ENCODE measurements at regions not wholly inside any gene's neighbourhood (a gene's known extent, or its start where the extent isn't known, plus 50 kb on each side); places are given as distances from the start of the nearest gene placed in this dataset.

DNA sequence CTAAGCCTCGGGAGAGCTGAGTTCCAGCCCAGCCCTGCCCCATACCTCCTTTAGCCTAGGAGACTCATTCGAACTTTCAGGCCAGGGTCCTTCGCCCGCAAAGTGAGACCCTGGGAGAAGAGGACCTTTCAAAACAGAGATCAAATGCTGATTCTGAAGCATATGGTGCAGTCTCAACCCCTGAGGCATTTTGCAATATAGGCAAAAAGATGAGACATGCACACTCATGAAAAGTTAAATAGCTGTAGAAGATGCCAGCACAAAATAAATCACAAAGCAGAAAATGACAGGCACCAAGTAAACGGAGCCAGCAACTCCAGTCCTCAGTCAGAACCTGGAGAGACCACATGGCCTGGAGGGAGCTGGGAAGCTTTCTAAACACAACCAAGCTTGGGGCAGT is 542.7 kb upstream of the RAB6C start:
- DNase-seq = no peak

DNA sequence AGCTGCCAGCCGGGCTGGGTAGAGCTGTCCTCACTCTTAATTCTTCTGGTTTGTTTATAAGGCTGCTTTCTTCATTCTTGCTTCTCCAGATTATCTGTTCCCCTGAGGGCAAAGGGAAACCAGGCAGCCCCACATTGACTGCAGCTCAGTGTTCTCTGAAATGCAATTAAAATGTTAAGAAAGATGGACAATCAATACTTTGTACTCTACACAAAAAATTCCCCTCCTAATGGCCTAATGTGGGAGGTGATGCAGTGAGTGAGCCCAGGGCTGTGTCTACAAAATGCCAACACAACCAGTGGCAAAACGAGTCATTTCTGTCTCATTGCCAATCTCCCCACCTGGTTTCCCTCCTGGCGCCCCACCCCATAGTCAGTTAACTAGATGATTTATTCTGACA is 541.7 kb upstream of the RAB6C start:
- DNase-seq = no peak

DNA sequence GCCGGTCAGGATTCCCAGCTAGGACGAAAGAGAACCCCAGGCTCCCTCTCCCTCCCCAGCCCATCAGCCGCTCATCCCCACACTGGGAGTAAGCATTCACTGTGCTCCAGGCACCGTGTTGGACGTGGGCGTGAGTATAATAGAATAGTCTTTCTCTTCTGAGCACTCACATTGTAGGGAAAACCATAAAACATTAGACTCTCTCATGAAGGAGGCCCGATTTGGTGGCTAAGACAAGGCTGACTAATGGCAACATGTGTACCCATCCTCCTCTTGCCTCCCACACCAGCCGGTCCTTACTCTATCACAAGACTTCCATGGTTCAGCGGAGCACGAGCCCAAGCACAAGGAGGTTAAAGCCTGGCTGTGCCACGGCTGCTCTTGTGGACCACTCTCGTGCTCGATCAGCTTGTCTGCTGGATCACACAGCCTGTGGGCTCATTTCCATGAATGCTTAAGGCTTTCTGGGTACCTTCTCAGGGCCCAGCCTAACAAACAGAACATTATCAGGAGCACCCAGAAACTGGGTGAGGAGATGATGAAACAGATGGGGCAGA is 540.9 kb upstream of the RAB6C start:
- DNase-seq = no peak

DNA sequence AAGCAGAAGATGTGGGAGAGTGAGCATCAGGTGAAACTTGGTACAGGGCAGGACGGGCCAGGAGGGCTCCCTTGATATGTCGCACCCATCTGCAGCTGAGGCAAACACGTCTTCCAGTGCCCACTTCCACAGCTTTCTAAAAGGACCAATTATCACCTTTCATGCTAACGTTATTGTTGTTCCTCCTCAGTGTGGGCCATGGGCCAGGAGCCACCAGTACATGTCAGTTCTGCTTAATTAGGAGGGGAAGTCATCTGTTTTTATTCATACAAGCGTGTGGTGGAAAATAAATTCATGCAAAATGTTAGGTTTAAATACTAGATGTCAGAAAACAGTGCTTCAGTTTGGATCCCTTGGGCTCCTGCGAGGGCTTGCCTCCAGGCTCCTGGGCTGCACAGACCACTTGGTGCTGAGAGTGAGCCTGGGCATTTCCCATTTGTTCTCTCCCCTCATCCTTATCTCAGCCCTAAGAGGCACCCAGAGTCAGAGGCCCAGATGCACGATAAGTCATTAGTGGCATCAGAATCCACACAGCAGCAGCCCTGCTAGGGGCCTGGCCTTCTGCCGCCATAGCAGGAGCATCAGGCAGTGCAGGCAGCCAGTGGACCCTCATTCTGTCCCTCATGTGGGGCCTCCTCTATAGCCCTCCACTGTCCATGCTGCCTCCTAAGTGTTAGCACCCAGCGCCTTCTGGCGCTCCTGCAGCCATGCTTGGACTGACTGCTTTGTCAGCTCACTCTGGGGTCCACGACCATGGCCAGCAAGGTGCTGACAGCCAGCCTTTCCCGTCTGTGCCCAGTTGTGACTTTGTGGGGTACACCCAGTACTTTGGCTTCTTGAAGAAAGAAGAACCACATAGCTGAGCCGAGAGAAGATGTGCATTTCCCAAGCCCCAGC is 539.8 kb upstream of the RAB6C start:
- no peak for DNase-seq

DNA sequence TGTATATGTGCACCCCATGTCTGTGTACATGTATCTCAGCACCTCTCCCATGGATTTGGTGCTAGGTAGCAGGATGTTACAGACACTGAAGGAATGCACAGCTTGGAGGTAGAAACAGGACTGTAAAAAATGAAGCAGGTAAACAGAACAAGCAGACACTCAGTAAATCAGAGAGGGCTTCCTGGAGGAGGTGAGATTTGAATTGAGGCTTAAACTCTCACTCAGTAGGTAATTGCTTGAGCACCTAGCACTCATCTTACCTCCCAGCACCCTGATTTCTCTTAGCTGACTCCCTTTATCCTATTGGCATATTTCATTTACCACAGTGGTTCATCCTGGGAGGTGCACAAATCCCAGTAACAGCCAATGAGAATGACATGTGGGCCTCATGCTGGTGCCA is 537.9 kb upstream of the RAB6C start:
- no peak for DNase-seq

DNA sequence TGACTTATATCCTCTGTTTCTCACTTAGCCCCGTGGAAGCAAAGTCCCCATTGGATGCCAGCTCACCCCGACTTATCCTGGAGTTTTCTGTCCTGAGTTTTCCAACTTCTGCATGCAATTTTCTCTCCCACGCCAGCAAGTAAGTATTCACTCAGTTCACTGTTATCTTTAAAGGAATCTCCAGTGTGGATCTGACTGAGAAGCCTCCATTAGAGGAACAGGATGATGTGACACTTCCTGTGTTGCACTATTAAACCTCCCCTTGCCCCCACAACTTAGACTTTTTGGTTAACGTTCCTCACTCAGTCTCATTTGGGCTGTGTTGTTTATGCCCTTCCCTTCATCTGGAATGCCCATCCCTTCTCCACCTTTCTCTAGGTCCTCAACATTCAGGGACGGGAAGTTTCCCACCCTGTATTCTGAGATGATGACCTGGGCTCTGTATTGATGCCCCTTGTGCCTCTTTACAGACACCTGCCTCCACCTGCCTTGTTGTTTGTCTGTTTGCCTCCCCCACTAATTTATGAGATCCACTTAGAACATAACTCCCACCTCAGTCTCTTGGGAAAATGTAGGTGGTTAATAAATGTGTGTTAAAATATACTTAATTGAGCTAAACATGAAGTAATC is 536.1 kb upstream of the RAB6C start:
- DNase-seq = no peak

DNA sequence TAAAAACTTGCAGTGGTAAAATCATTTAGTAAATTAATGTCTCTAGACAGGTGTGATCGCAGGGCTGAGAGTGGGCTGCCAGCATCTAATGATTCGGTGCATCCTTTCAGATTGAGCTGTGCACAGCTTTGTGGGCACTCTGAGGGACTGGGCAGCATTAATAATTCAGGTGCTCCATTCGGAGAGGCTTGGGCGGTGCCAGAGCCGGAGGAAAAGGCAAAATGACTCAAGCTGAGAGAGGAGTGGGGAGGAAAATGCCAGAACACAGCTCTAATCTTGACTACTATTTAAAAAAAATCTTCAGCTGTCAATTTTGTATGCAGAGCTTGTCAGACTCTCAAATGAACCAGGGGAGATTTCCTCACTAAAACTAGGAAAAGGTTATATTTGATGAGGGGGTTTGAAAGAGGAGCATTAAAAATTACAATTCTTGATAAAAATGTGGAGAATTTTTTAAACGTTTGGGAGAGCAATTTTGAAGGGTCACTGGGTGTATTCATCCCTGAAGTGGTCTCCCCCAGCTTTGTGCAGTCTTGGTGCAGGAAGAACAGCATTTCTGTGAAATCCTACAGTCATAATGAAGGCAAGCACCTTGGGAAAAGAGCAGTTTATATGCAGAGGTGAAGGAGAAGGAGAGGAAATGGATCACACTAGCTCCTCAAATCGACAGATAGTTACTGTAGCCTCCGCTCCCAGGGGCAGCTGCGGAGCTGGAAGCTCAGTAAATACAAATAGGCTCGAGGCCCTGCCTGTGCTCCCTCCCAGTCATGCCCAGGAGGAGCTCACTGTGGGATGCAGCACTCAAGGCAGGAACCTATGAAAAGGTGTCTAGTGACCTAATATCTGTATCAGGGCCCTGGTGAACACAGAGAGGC is 535.4 kb upstream of the RAB6C start:
- no peak for DNase-seq

DNA sequence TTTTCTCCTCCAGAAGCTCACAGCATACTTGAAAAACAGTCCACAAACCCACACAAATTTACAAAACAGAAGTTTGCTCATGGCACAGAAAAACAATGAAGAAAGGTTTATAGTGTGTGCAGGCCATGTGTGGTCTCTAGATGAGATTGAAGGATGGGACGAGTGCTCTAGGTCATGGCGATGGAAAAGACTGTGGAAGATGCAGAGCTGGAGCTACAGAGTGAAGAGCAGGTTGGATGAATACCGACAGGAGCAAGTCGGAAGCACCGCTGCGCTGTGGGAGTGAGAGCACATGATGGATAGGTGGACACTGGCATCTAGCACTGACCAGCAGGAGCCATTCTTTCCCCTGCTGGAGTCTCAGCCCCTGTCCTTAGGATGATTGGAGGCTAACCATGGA is 534.7 kb upstream of the RAB6C start:
- no peak for DNase-seq

DNA sequence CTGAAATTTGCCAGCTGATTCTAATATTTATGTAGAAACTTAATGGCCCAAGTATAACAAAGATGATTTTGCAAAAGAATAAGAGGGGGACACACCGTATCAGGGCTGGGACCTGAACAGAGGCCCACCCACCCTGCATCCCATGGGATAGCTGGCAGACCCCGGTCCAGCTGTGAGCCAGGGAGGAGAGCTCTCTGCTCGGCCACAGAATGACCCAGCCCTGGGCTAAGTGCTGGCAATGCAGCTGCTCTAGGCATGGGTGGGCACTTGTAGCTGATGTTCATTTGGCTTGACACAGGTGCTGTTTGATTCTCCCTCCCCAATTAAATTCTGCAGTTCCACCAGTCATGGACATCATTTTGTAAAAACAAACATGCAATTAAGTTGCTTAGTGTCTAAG is 522.8 kb upstream of the RAB6C start:
- DNase-seq = no peak

DNA sequence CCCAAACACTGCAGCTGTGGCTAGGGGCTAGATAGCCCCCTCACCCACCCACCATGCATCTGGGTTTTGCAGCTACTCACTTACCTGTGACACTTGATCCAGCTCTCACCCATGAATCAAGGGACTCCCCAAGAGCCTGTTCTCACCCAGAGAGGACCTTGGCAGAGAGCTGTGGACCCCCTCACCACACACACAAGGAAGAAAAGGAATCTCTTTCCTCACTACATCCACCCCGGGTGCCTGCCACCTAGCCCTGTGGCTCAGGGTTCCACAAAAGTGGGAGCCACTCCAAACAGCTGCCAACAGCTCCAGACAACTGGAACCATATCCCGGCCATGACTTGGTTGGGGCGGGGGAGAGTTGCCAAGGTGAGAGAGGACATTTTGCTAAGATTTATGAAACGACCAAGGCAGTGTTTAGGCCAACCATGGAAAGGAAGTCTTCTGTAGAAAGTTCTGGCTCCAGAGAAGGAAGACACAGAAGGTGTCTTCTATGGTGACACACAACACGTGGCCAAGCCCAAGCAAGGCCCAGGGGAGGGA is 522.1 kb upstream of the RAB6C start:
- no peak for DNase-seq

DNA sequence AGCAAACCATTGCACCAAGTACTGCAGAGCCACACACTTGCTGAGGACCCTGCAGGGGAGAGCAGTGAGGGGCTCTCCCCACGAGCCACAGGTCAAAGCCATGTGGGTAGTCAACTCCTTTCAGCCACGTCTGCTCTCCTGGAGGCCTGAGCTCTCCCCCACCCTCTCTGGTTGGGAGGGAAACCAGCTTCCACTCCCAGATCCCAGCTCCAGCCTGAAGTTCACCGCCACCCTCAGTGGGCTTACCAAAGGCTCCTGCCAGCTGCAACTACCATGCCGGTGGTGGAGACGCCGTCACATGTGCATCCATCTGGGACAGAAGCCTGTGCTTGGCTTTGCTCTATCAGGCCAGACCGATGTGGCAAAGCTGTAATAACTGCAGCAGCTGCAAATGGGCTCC is 521.5 kb upstream of the RAB6C start:
- no peak for DNase-seq

DNA sequence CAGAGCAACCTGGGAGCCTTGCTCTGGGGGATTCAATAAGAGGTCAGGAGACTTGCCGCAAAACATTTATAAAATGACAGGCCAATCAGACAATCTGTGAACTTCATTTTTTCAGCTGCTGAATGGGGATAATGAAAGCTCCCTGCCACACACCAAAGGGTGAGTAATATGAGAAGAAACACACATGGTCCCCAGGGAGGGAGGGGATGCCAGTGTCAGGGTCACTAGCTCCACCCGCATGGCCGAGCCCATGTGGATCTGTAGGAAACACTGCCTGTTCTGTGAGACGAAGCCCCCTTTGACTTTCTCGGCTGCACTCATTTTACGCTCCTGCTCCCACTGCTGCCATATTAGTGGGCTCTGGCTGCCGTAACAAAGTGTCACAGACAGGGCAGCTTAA is 521.0 kb upstream of the RAB6C start:
- no peak for DNase-seq

DNA sequence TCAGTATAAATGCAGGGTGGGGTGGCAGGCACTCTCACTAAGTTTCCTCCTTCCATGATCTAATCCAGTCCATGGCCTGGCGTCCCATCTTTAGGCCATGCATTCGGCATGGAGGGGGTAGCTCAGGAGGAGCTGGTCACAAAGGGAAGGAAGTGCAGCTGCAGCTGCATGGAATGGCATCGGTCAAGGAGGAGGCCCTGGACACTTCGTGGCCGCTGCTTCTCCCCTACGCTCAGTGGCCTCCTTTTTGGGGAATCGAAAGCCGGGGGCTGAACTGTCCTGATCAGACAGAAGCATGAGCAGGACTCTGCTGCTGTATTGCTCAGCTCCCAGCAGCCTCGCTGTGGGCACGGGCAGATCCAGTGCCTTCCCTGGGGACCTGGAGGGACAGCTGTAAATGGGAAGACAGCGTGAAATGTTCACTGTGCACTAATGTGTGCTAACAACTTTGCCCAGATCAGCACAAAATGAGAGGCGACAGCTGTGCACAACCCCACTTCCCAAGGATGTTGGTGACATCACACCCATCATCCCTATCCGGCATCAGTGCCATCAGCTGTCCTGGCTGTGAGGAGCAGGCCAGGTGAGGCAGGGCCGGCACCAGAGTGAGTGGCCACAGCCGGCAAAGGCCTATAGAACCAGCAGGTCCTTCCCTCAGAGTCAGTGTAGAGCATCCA is 520.1 kb upstream of the RAB6C start:
- no peak for DNase-seq

DNA sequence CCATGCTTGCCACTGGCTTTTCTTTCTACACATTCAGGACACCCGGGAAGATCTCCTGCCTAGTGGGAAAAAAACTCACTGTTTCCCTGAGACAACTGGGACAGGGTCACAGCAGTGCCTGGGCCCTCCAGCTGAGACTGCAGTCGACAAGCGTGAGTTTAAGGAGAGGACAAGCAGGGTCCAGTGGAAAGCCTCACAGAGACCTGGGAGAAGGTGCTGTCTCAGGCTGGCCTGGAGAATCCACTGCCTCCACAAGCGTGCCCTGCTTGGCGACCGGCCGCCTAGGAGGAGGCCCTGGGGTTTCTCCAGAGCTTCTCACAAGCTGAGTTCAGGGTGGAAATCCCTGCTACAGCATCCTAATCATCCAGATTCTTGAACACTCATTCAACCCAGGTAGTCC is 519.6 kb upstream of the RAB6C start:
- no peak for DNase-seq

DNA sequence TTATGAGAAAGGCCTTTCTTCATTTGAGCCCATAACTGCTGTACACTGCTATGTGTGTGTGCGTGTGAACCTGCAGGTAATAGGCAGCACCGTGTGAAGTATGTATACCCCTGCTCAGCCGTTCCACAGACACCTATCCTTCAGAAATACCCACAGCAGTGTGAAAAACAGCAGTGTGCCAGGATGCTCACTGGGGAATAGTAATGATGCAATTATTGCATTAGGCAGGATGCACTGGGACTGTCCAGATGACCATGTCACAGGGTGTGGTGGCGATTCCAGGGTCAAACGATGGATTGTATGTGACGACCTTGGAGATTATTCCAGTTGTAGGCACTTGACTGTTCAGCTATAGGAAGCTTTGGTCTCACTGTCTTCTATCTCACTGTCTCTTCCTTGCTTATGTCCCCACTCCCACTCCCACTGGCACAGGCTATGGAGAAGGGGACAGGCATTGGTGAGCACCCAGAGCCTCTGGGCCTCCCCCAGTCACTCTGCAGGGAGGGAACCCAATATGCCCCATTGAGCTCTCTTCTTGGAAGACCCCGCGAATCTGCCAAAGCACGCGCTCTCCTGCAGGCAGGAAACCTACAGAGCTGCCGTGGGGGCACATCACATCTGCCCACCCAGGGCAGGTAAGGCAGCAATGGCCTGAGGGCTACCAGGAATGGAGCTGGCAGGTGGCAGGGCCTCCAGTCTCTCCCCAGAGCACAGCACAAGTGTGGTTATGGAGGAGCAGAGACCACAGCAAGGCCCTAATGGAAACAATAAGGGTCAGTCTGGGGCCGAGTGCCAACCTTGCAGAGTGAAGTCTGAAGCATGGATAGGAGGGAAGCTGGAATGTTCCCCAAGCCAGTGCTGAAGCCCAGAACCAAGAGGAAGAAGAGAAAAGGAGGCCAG is 518.9 kb upstream of the RAB6C start:
- DNase-seq = no peak

DNA sequence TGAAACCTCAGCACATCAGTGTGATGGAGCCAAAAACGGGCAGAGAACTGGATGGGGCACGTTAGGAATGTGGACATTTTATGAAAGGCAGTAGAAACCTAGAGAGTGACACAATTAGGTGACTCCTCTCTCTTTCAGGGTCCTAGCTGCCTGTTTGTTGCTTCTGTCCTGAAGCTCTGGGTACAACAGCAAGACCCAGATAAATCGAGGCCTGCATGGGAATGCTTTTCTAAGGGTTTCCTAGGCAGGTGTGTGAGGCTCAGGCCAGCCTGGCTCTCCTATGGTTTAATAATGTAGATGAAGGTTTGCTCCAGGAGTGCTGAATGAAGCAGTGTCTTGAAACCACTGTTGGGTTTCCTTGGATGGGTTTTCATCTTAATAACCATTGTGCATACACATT is 517.1 kb upstream of the RAB6C start:
- no peak for DNase-seq

DNA sequence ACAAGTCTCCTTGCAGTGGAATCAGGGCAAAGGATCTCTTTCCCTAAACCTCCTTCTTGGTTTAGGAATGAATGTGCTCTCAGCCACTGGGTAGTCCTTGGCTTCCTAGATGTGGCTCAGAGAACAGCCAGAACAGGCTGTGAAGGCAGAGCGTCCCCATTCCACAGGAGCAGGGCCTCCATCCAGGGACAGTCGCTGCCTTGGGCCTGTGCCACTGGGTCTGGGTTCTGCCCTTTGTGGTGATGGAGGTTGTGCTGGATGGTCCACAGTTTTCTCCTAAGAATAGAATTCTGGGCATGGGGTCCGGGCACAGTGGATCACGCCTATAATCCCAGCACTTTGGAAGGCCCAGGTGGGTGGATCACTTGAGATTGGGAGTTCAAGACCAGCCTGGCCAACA is 516.5 kb upstream of the RAB6C start:
- no peak for DNase-seq

DNA sequence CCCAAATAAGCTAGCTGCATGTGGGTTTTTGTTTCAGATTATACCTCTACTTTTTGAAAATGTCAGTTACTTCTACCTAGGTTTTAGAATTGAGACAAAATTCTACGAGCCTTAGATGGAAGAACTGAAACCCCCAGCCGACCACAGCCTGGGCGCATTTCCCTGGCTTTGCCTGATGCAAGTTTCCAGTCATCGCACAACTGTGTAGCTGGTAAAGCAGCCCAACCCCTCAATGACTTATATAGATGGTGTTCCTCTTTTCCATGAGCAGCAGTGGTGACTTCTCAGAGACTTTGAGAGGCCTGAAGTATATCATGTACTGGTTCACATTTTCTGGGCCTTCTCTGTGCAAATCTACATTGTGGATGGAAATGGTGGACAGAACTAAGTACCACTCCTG is 515.4 kb upstream of the RAB6C start:
- no peak for DNase-seq

DNA sequence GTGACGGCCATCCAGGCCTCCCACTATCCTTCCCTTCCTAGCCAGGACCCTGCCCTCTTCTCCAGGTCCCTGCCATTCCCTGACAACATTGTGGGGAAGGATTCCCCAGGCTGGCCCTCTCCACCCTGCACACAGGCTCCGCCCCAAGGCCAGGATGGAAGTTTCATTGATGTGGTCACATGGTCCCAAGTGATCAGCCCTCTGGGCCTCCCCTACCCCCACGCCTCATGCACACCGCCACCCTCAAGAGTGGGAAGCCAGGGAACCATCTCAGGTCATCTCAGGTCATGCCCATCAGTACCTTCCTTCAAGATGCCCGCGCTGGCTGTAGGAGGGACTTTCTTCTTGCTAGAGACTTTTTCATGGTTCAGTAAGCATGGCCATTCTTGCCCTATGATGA is 514.8 kb upstream of the RAB6C start:
- no peak for DNase-seq

DNA sequence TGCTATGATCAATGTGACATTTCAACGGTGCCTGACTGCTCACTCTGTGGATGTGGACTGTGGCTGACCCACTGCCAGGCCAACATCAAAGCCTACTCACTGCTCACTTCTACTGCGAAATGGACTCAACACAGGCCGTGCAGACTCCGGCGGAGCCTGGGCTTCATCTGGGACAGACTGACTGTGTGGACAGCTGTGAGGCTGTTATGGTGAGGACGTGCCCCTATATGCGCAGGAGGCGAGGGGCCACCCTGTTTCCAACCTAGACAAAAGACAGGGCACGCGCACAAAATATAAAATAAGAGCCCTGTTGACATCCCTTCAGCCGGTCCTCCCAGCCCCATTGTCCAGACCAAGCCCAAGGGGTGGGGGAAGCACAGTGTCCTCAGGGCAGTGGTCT is 514.4 kb upstream of the RAB6C start:
- DNase-seq = no peak

DNA sequence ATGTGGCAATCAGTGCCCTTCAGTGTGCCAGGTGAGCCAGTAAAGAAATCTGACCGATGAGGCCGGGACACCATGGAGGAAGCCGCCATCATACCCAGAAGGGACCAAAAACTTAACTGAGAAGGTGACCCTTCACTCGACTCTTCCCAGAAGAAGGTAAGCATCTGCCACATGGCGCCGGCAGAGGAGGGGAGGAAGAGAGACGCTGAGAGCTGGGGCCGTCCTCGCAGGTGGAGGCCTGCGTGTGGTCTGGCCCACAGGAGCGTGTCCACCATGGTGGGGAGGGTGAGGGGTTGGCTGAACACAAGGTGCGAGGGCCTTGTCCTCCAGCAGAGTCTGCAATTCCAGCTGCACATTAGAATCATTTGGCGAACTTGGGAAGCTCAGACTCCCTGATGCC is 513.1 kb upstream of the RAB6C start:
- no peak for DNase-seq

Measured in stimulated activated CD4-positive, alpha-beta T cell treated with anti-CD3 and anti-CD28 coated beads, Interleukin-12 subunit alpha, Interleukin-12 subunit beta, amount 100 ng/mL, for 4 hours (primary cell).